ENCODE measurements at regions not wholly inside any gene's neighbourhood (a gene's known extent, or its start where the extent isn't known, plus 50 kb on each side); places are given as distances from the start of the nearest gene placed in this dataset.
A peak's percentile ranks its signal among the peaks of the same experiment; 100 is the strongest.

- DNase-seq (ENCODE audit: low read depth in 2 of 2): no peak
- Histone ChIP-seq H2AFZ (ENCODE audit: low read length) (no peak overlapping the region), H3K27me3 (ENCODE audit: control insufficient read depth, insufficient read depth, low read length) (no peaks in the 10 kb centered on the region), H4K20me1 (ENCODE audit: control insufficient read depth, extremely low read depth, insufficient read depth, low read length) (no peaks in the 10 kb centered on the region), H3K27ac (ENCODE audit: insufficient read depth, low read length) (no peak overlapping the region), H3K36me3 (ENCODE audit: control insufficient read depth, insufficient read depth, low read length) (no peaks in the 10 kb centered on the region), H3K4me3 (replicated peaks in 1 of 4; ENCODE audit: control extremely low read depth in 1 of 4, insufficient read depth in 1 of 4, low read depth in 3 of 4, low read length in 4 of 4) (no peak overlapping the region), H3K9me3 (ENCODE audit: control insufficient read depth, insufficient read depth, low read depth, low read length) (no peaks in the 10 kb centered on the region), H3K9ac (ENCODE audit: insufficient read depth, low read length) (no peak overlapping the region), H3K79me2 (ENCODE audit: control insufficient read depth, insufficient read depth, low read length) (no peaks in the 10 kb centered on the region), H3K4me2 (ENCODE audit: extremely low read depth, insufficient read depth, low read length) (no peak overlapping the region), H3K4me1 (ENCODE audit: control insufficient read depth, extremely low read depth, insufficient read depth, low read length) (no peaks in the 10 kb centered on the region)
- TF ChIP-seq EZH2 (IDR thresholded peaks at IDR 0.05; ENCODE audit: low read length, missing control alignments) (no peak), CTCF (conservative IDR thresholded peaks at IDR 0.05 in 1 of 2, IDR thresholded peaks at IDR 0.05 in 1 of 2; ENCODE audit: low read depth in 1 of 2, low read length in 2 of 2) (no peak)
Observed at GRCh38 chr9:86802900-86803673, 144.2 kb downstream of the GAS1 start.

GRCh38 chr9:86801246-86801645 lies 146.1 kb downstream of the GAS1 start:
- H3K36me3 ChIP-seq (ENCODE audit: control insufficient read depth, insufficient read depth, low read length): no peaks in the 10 kb centered on the region
- no peaks in the 10 kb centered on the region for H4K20me1 ChIP-seq (ENCODE audit: control insufficient read depth, extremely low read depth, insufficient read depth, low read length)
- no peak overlapping the region for H3K9ac ChIP-seq (ENCODE audit: insufficient read depth, low read length)
- no peaks in the 10 kb centered on the region for H3K79me2 ChIP-seq (ENCODE audit: control insufficient read depth, insufficient read depth, low read length)
- no peak overlapping the region for H3K4me3 ChIP-seq (replicated peaks in 1 of 4; ENCODE audit: control extremely low read depth in 1 of 4, insufficient read depth in 1 of 4, low read depth in 3 of 4, low read length in 4 of 4)
- H3K9me3 ChIP-seq (ENCODE audit: control insufficient read depth, insufficient read depth, low read depth, low read length): no peaks in the 10 kb centered on the region
- H2AFZ ChIP-seq (ENCODE audit: low read length): no peak overlapping the region
- peak; percentile 23 to 41 for DNase-seq (ENCODE audit: low read depth in 2 of 2)
- TF ChIP-seq EZH2 (IDR thresholded peaks at IDR 0.05; ENCODE audit: low read length, missing control alignments): no peak
- no peak for TF ChIP-seq CTCF (conservative IDR thresholded peaks at IDR 0.05 in 1 of 2, IDR thresholded peaks at IDR 0.05 in 1 of 2; ENCODE audit: low read depth in 1 of 2, low read length in 2 of 2)
- H3K27ac ChIP-seq (ENCODE audit: insufficient read depth, low read length): no peak overlapping the region
- H3K27me3 ChIP-seq (ENCODE audit: control insufficient read depth, insufficient read depth, low read length): no peaks in the 10 kb centered on the region
- no peak overlapping the region for H3K4me2 ChIP-seq (ENCODE audit: extremely low read depth, insufficient read depth, low read length)
- no peaks in the 10 kb centered on the region for H3K4me1 ChIP-seq (ENCODE audit: control insufficient read depth, extremely low read depth, insufficient read depth, low read length)

- Histone ChIP-seq H3K27me3 (ENCODE audit: control insufficient read depth, insufficient read depth, low read length) (no peaks in the 10 kb centered on the region), H2AFZ (ENCODE audit: low read length) (no peak overlapping the region), H3K79me2 (ENCODE audit: control insufficient read depth, insufficient read depth, low read length) (no peaks in the 10 kb centered on the region), H3K4me3 (replicated peaks in 1 of 4; ENCODE audit: control extremely low read depth in 1 of 4, insufficient read depth in 1 of 4, low read depth in 3 of 4, low read length in 4 of 4) (no peak overlapping the region), H3K9me3 (ENCODE audit: control insufficient read depth, insufficient read depth, low read depth, low read length) (no peaks in the 10 kb centered on the region), H3K36me3 (ENCODE audit: control insufficient read depth, insufficient read depth, low read length) (no peaks in the 10 kb centered on the region), H3K9ac (ENCODE audit: insufficient read depth, low read length) (no peak overlapping the region), H3K4me1 (ENCODE audit: control insufficient read depth, extremely low read depth, insufficient read depth, low read length) (no peaks in the 10 kb centered on the region), H3K27ac (ENCODE audit: insufficient read depth, low read length) (no peak overlapping the region), H3K4me2 (ENCODE audit: extremely low read depth, insufficient read depth, low read length) (no peak overlapping the region), H4K20me1 (ENCODE audit: control insufficient read depth, extremely low read depth, insufficient read depth, low read length) (no peaks in the 10 kb centered on the region)
- TF ChIP-seq CTCF (conservative IDR thresholded peaks at IDR 0.05 in 1 of 2, IDR thresholded peaks at IDR 0.05 in 1 of 2; ENCODE audit: low read depth in 1 of 2, low read length in 2 of 2) (no peak), EZH2 (IDR thresholded peaks at IDR 0.05; ENCODE audit: low read length, missing control alignments) (no peak)
- DNase-seq (ENCODE audit: low read depth in 2 of 2): no peak
Observed at GRCh38 chr9:86800681-86801080, 146.6 kb downstream of the GAS1 start.

Measured in fibroblast of lung (primary cell).